Gastroesophageal sphincter (tissue), 3 donors: ENCODE measurements at regions not wholly inside any gene's neighbourhood (a gene's known extent, or its start where the extent isn't known, plus 50 kb on each side); places are given as distances from the start of the nearest gene placed in this dataset.

Source experiments
- CTCF ChIP-seq, 4 experiments: fragments of 200-600 bp in 2 of 4; fragments of 450-650 bp in 2 of 4; sonication (generic) in 1 of 4; IDR thresholded peaks; one replicate each; pipeline ENCODE4 v1.5.1; 2017 to 2019; ENCODE audit warnings: antibody characterized with exemption in 4 of 4, mild to moderate bottlenecking in 2 of 4, moderate library complexity in 2 of 4
- EP300 ChIP-seq: sonication (generic); formaldehyde crosslinking; IDR thresholded peaks from one replicate; pipeline ENCODE4 v1.6.1; 2017; ENCODE audit warnings: antibody characterized with exemption, mild to moderate bottlenecking
- POLR2A ChIP-seq, 2 donors: fragments of 450-650 bp; IDR thresholded peaks; one replicate each; pipeline ENCODE4 v1.6.1; 2017; ENCODE audit warnings: antibody characterized with exemption in 2 of 2, mild to moderate bottlenecking in 2 of 2, moderate library complexity in 1 of 2
- POLR2AphosphoS5 ChIP-seq: sonication (generic); formaldehyde crosslinking; IDR thresholded peaks from one replicate; pipeline ENCODE4 v1.6.1; 2017; ENCODE audit warnings: antibody characterized with exemption

- TF ChIP-seq CTCF (IDR thresholded peaks at IDR 0.05): no peak
- TF ChIP-seq POLR2A (IDR thresholded peaks at IDR 0.05): no peak
- no peak for TF ChIP-seq EP300
- no peak for TF ChIP-seq POLR2AphosphoS5
Observed at GRCh38 chr10:8229153-8229552, 174.7 kb downstream of the GATA3 start.
